ENCODE measurements at regions not wholly inside any gene's neighbourhood (a gene's known extent, or its start where the extent isn't known, plus 50 kb on each side); places are given as distances from the start of the nearest gene placed in this dataset.

GRCh38 chr2:28694364-28694763 lies 57.3 kb upstream of the PPP1CB start:
- BruUV-seq (replicated peaks), result no TSS peak
- no peak for ATAC-seq
- in situ Hi-C loops (cut with MboI) (no loop called here), intact Hi-C loops (cut with micrococcal nuclease) (no loop called here)
- FAIRE-seq, result no peak
- POLR2A ChIA-PET, result interaction anchor here (0.7 to 1.1 kb wide), 4 partner anchors 9 to 28 kb away, joined by 3 to 4 read pairs (median 3); no protein-coding TSS in a partner anchor
- no peak overlapping the region for H3K4me2 ChIP-seq (ENCODE audit: insufficient read depth, low read length)
- CTCF ChIA-PET (ENCODE audit: low intra/inter-chr PET ratio), result no interaction called here
- no peaks in the 10 kb centered on the region for H3K27me3 ChIP-seq (ENCODE audit: control insufficient read depth in 2 of 2, insufficient read depth in 2 of 2, low read length in 2 of 2)
- no peak overlapping the region for H2AFZ ChIP-seq (ENCODE audit: low read depth, low read length)
- H3K36me3 ChIP-seq (ENCODE audit: control insufficient read depth, insufficient read depth, low read length), result no peaks in the 10 kb centered on the region
- H3K4me1 ChIP-seq (replicated peaks in 1 of 2; ENCODE audit: control insufficient read depth in 2 of 2, insufficient read depth in 2 of 2, low read length in 2 of 2), result peaks cover 0 to 8% of the 10 kb centered on the region in 2 experiments; a peak in 2 of 5 replicates
- WGBS (ENCODE audit: insufficient coverage, low coverage, missing lambda C conversion rate), result 67% methylated on average over 3 of the region's 3 CpGs
- no peak for DNase-seq (ENCODE audit: extremely low read depth in 1 of 4, low spot score in 3 of 4)
- H3K9me3 ChIP-seq (replicated peaks; ENCODE audit: control insufficient read depth, insufficient read depth, low read depth, low read length), result no peaks in the 10 kb centered on the region
- H3K79me2 ChIP-seq (ENCODE audit: control insufficient read depth, insufficient read depth, low read length), result no peaks in the 10 kb centered on the region
- no peak overlapping the region for H3K27ac ChIP-seq (ENCODE audit: extremely low read depth, low read depth, low read length)
- no peaks in the 10 kb centered on the region for H3K9me1 ChIP-seq (ENCODE audit: control insufficient read depth, insufficient read depth, low read length)
- no peak overlapping the region for H3K9ac ChIP-seq (ENCODE audit: insufficient read depth in 1 of 2, low read depth in 2 of 2, low read length in 2 of 2)
- H4K20me1 ChIP-seq (replicated peaks; ENCODE audit: control insufficient read depth, insufficient read depth, low read length), result no peaks in the 10 kb centered on the region
- no peak overlapping the region for H3K4me3 ChIP-seq
- TF ChIP-seq MCM3 (IDR thresholded peaks at IDR 0.05) (no peak), SPI1 (IDR thresholded peaks at IDR 0.05; ENCODE audit: borderline replicate concordance, low read depth, low read length) (peak; percentile 67; the same call in 1 of the 2 replicates), L3MBTL2 (IDR thresholded peaks at IDR 0.05) (no peak), TAF9B (IDR thresholded peaks at IDR 0.05; ENCODE audit: partially characterized antibody) (no peak), GABPB2 (CRISPR knock-in tag; conservative IDR thresholded peaks at IDR 0.05) (no peak), BCL6 (CRISPR knock-in tag; IDR thresholded peaks at IDR 0.05) (no peak), NFATC3 (IDR thresholded peaks at IDR 0.05) (no peak), PRDM10 (IDR thresholded peaks at IDR 0.05; ENCODE audit: partially characterized antibody) (peak; percentile 75)

Data from K562 (cell line).